C4-2B (cell line): ENCODE measurements at regions not wholly inside any gene's neighbourhood (a gene's known extent, or its start where the extent isn't known, plus 50 kb on each side); places are given as distances from the start of the nearest gene placed in this dataset.

Source experiments
- CTCF ChIP-seq: fragments of 450-650 bp; conservative IDR thresholded peaks from 2 replicates; pipeline ENCODE4 v1.5.1; 2017; ENCODE audit warnings: mild to moderate bottlenecking
- ZFX ChIP-seq: fragments of 450-650 bp; IDR thresholded peaks from 2 replicates; pipeline ENCODE4 v1.6.1; 2017

- TF ChIP-seq CTCF (no peak), ZFX (no peak)
Measured at GRCh38 chr3:102916532-102916931, 481.7 kb downstream of the ZPLD1 start.
